Occipital lobe (tissue), 1 donor: ENCODE measurements at regions not wholly inside any gene's neighbourhood (a gene's known extent, or its start where the extent isn't known, plus 50 kb on each side); places are given as distances from the start of the nearest gene placed in this dataset.

Experiments used
- DNase-seq: peaks from one replicate; lab custom pipeline; 2025; lab: John Stamatoyannopoulos, UW

GRCh38 chr13:99123101-99124045, 77.3 kb upstream of the UBAC2 start:
- no peak for DNase-seq

- no peak for DNase-seq
Observed at GRCh38 chr13:99124046-99124400, 76.6 kb upstream of the UBAC2 start.

- DNase-seq: no peak
Observed at GRCh38 chr13:99124794-99125316, 75.8 kb upstream of the UBAC2 start.

- DNase-seq: no peak
Observed at GRCh38 chr13:99125326-99125915, 75.2 kb upstream of the UBAC2 start.

GRCh38 chr13:99126821-99127220, 73.8 kb upstream of the UBAC2 start:
- no peak for DNase-seq

- no peak for DNase-seq
Observed at GRCh38 chr13:99129050-99129449, 71.6 kb upstream of the UBAC2 start.

GRCh38 chr13:99129951-99130350, 70.7 kb upstream of the UBAC2 start:
- DNase-seq: no peak

- DNase-seq: no peak
Observed at GRCh38 chr13:99131410-99131809, 69.2 kb upstream of the UBAC2 start.

- DNase-seq: no peak
Observed at GRCh38 chr13:99132295-99132835, 68.3 kb upstream of the UBAC2 start.

- no peak for DNase-seq
Observed at GRCh38 chr13:99133230-99133629, 67.4 kb upstream of the UBAC2 start.

- DNase-seq: no peak
Observed at GRCh38 chr13:99133848-99134247, 66.8 kb upstream of the UBAC2 start.

- DNase-seq: no peak
Observed at GRCh38 chr13:99135591-99135990, 65.1 kb upstream of the UBAC2 start.

- DNase-seq: no peak
Observed at GRCh38 chr13:99136427-99136954, 64.2 kb upstream of the UBAC2 start.

GRCh38 chr13:99140831-99141230, 59.8 kb upstream of the UBAC2 start:
- DNase-seq: no peak

GRCh38 chr13:99143904-99144303, 56.8 kb upstream of the UBAC2 start:
- no peak for DNase-seq

GRCh38 chr13:99144306-99144705, 56.3 kb upstream of the UBAC2 start:
- DNase-seq: no peak

GRCh38 chr13:99145461-99145860, 55.2 kb upstream of the UBAC2 start:
- DNase-seq: no peak

GRCh38 chr13:99150575-99151361, 49.9 kb upstream of the UBAC2 start:
- no peak for DNase-seq
